Renal pelvis (tissue), 1 donor: ENCODE measurements at regions not wholly inside any gene's neighbourhood (a gene's known extent, or its start where the extent isn't known, plus 50 kb on each side); places are given as distances from the start of the nearest gene placed in this dataset.
"Not testable (repeated sequence)": the region's sequence is repeated elsewhere in the genome, so short reads cannot be mapped to it uniquely, and the experiment has no call there.

Experiments used
- DNase-seq: peaks from one replicate; pipeline ENCODE4 v3.0.0-alpha.2; 2013

DNA sequence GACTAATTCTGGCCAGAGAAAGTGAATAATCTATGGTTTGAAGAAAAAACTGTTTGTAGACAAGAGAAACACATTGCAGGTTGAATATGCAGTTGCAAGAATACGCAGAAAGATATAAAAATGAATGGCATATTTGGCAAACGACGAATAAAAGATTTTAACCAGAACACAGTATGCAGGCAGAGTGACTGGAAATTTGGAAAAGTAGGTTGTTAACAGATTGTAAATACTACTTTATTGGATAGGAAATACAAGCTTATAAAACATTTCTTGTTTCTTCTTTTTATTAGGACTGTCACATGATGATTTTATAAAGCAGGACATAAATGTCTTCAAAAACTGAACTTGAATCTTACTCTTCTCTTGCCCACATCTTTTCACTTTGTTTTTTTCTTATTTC lies 573.3 kb upstream of the PBX1 start:
- no peak for DNase-seq

DNA sequence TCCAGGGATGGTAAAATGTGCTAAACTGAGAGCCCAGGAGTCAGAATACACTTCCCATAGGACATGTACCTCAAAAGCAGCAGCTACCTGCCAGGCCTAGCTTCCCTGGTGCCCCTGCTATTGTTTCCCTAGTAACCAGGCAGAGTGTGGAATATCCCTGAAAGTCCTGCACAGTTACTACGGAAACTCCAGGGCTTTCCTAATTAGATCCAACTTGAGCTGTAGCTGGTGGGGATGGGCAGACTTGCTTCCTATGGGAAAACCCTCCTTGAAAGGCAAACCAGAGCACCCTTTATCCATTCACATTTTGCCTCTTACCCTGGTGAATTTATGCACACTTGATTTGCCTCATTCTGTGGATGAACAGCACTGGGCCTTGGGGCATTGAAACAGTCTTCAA lies 559.9 kb upstream of the PBX1 start:
- no peak for DNase-seq

DNA sequence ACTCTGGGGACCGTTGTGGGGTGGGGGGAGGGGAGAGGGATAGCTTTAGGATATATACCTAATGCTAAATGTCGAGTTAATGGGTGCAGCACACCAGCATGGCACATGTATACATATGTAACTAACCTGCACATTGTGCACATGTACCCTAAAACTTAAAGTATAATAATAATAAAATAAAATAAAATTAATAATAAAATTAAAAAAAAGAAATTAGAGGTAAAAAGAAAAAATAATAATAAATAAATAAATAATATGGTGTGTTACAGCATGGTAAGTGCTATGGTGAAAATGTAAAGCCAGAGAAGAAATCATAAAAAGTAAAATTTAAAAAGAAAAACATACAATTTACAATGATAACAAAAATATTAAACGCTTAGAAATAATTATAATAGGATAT lies 552.8 kb upstream of the PBX1 start:
- DNase-seq = not testable (repeated sequence)

DNA sequence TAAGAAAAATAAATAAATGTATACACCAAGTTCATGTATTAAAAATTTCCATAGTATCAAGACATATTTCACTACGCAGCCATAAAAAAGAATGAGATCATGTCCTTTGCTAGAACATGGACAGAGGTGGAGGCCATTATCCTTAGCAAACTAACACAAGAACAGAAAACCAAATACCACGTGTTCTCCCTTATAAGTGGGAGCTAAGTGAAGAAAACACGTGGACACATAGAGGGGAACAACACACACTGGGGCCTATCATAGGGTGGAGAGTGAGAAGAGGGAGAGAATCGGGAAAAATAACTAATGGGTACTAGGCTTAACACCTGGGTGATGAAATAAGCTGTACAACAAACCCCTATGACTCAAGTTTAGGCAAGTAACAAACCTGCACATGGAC lies 552.4 kb upstream of the PBX1 start:
- no peak for DNase-seq

DNA sequence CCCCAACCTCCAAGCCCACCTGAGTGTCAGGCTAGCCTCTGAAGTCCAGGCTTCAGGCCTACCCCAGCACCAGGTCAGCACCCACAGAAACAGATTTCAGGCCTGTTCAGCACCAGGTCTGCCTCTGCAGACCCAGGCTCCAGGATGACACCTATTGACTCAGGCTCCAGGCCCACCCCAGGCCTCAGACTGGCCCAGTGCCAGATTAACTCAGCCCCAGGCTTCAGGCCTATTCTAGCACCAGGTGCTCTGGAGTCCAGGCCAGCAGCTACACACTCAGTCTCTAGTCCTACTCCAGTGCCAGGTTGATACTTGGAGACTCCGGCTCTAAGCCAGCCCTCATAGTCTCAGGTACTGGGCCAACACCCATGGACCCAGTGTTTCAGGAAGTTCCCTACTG lies 541.7 kb upstream of the PBX1 start:
- DNase-seq = no peak

DNA sequence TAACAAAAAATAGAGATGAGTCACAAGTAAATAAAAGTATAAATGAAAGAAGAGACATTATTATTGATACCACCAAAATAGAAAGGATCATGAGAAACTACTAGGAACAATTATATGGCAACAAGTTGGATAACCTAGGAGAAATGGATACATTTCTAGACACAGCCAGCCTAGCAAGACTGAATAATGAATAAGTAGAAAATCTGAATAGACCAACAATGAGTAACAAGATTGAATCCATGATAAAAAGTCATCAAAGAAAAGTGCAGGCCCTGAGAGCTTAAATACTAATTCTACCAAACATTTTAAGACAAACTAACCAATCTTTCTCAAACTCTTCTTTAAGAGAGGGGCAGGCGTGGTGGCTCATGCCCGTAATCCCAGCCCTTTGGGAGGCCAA lies 538.6 kb upstream of the PBX1 start:
- DNase-seq = no peak

DNA sequence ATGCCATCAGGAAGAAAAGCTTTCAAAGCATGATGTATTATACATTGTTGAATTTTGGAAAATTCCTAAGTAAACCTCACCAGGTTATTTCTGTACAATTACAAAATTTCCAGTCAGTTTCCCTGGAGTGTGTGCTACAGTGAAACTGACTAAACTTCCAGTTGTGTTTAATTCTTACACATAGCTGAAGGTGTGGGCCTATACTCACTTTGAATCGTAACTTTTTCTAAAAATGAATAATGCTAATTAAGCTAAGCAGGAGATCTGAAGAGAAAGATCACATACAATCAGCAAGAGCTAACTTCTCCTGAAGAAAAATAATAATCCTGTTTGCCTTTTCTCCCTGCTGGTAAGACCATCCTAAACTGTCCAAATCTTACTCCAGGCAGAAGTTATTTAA lies 537.2 kb upstream of the PBX1 start:
- no peak for DNase-seq

DNA sequence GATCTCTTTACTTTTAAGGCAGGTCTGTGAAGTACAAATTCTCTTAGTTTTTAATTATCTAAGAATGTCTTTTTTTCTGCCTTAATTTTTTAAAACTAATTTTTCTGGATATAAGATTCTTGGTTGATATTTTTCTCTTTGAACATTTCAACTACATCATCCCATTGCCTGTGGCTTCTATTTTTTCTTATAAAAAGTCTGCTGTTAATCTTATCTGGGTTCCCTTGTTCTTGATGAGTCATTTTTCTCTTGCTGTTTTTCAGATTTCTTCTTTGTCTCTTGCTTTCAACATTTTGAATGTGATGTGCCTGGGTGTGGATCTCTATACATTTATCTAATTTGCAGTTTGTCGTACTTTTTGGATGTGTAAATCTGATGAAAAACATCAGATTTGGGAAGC lies 525.2 kb upstream of the PBX1 start:
- no peak for DNase-seq

DNA sequence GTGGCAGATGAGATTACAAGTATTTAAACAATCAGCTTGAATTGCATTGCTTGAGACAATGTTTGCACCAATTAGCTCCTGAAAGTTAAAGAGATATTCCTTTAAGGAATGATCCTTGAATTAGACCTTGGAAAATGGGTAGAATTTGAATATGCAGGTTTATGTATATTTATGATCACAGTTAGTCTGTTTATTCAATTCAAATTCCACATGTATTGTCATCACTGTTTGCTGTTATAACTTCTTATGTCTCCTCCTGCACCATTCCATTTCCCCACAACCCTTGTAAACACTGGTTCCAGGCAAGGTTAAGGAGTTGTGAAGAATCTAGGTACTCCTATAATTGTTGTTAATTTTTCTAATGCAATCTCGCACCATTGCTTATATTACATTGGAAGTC lies 518.2 kb upstream of the PBX1 start:
- no peak for DNase-seq

DNA sequence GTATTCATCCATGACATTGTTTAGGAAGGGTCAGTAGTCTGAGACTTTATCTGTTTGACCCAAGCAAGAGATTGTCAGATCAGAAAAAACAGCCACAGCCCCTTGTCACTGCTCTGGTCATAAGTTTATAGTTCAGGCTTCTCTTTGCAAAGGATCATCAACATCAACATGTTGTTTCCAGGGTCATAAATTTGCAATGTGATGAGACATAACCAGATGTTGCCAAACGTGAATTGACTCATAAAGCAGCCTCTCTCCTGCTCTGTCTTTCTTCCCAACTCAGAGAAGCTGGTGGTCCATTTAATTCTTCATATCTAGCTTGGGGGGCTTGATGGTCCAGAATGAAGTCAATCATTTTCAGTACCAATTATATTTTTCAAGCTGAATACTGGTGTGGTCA lies 507.2 kb upstream of the PBX1 start:
- no peak for DNase-seq

DNA sequence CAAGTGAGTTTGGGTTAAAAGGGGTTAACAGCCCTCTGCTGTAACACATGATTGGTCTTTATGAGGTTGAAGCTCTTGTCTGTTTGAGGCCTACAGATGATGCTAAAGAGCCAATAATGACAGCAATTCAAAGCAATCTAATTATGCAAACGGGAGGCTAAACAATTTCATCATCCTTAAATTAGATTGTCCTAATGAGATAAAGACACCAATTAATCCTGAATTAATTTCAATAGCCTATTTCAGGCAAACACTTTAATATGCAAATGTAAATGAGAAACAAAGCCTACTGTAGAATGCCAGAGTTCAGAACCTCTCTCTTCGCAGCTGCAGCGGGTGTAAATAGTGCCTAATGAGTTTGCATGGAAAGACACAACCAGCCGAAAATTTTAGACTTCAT lies 504.7 kb upstream of the PBX1 start:
- DNase-seq = no peak

DNA sequence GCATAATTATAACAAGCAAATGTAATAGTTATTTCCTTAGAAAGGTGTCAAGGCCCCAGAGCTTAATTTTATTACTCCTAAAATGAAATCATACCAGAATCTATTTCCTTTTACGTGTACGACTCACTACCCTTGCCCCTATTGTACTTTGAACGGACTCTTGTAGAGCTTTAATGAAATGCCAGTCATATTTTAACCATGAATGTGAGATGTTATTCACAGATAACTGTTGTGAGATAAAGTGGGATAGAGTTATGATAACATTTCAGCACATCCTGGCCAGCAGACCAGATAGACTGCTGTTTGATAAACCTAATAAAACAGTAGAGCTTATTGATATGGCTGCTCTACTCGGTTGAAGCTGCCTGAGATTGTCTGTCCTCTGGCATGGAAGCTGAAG lies 500.8 kb upstream of the PBX1 start:
- no peak for DNase-seq

DNA sequence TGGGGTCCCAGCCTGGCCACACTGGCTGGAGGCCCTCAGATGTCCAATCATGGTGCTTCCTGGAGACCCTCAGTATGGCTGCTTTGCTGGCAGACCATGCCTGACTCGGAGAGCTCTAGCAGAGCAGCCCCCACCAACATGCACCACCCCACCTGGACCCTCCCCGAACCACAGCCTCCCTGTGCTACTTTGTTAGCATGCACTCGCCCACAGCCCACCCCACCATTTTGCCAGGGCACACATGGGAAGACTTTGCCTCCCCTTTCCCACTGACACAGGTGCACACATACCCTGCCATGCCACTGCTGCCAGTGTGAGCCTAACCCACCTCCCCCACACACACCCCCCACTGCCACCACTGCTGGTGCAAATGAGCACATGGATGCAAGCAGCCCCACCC lies 497.5 kb upstream of the PBX1 start:
- DNase-seq = no peak

DNA sequence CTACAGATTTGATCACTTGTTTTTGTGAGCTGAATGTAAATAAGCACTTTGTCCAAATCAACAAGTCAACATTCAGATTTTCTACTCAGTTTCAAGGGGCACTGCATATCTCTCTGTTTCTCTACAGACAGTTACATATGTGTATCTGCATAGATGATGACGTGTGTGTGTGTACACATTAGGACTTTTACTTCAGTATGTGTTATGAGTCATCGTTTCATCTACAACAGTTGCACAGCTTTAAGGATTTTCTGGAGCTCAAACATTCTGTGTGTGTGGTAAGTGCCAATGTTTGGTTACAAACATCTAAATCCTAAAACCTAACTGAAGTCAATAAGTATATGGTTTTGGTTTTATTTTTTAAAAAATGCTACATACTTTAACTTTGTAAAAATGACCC lies 494.5 kb upstream of the PBX1 start:
- DNase-seq = no peak

DNA sequence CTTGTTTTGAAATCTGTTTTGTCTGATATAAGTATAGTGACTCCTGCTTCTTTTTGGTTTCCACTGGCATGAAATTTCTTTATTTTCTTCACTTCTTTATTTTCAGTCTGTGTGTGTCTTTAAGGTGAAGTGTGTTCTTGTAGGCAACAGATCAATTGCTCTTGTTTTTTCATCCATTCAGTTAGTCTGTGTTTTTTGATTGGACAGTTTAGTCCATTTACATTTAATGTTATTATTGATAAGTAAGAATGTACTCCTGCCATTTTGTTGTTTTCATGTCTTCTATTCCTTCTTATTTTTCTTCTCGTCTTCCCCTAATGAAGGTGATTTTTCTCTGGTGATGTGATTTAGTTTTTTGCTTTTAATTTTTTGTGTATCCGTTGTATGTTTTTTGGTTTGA lies 487.7 kb upstream of the PBX1 start:
- no peak for DNase-seq

GRCh38 chr1:164086832-164087231 lies 472.2 kb upstream of the PBX1 start:
- no peak for DNase-seq

- DNase-seq = no peak
These were observed 471.0 kb upstream of the PBX1 start for GRCh38 chr1:164087906-164088453.

DNA sequence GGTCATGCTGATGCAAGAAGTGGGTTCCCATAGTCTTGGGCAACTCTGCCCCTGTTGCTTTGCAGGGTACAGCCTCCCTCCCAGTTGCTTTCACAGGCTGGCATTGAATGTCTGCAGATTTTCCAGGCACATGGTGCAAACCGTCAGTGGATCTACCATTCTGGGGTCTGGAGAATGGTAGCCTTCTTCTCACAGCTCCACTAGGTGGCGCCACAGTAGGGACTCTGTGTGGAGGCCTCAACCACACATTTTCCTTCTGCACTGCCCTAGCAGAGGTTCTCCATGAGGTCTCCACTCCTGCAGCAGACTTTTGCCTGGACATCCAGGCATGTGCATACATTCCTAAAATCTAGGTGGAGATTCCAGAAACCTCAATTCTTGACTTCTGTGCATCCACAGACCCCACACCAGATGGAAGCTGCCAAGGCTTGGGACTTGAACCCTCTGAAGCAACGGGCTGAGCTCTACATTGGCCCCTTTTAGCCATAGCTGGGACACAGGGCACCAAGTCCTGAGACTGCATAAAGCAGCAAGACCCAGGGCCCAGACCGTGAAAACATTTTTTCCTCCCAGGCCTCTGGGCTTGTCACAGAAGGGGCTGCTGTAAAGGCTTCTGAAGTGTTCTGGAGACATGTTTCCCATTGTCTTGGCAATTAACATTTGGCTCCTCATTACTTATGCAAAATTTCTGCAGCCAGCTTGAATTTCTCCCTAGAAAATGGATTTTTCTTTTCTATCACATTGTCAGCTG lies 466.2 kb upstream of the PBX1 start:
- DNase-seq = no peak

- no peak for DNase-seq
These were observed 465.4 kb upstream of the PBX1 start for GRCh38 chr1:164093543-164093942.

GRCh38 chr1:164101802-164102201 lies 457.2 kb upstream of the PBX1 start:
- DNase-seq = no peak

DNA sequence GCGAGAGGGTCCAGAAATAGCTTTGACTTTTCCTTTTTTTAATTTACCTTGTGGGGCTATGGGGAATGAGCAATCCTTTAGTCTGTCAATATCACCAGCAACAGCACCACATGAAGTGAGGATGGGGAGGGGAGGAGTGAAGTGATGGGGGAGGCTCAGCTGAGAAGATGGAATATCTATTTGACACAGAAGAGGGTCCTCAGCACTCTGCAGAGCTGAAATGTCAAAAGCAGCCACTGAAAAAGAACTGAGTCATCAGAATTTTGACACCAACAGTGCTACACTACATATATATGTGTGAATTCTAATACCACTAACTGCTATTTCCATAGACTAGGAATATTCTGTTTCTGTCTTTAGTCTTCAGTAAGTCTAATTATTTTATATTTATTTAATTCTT lies 427.0 kb upstream of the PBX1 start:
- DNase-seq = no peak

DNA sequence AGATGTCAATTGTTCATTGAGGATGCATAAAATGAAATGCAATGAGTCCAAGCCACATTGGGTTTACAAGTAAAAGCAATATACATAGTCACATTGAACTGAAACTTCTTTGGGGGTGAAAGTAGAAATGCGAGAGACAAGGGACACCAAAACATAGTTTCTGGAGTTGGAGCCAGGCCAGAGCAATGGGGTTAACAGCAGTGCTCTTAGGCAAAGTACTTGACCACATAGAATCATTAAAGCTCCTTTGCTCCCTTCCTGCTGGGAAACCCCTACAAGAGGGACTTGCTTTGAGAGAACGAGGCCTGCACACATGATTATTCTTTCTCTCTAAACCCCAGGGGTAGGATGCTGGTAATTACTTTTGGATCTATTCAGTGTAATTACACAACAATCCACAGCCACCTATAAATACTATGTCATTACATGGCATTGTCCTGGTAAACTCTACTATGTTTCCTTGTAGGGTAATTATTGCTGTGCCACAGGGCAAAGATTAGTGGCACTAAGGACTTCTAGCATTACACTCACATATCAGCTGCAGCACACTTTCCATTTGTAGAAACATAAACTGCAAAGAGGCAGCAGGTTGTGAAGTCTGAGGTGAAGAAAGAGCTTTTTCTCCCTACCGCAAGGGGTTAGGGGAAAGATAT lies 421.6 kb upstream of the PBX1 start:
- DNase-seq = no peak

- no peak for DNase-seq
These were observed 417.2 kb upstream of the PBX1 start for GRCh38 chr1:164141797-164142196.

DNA sequence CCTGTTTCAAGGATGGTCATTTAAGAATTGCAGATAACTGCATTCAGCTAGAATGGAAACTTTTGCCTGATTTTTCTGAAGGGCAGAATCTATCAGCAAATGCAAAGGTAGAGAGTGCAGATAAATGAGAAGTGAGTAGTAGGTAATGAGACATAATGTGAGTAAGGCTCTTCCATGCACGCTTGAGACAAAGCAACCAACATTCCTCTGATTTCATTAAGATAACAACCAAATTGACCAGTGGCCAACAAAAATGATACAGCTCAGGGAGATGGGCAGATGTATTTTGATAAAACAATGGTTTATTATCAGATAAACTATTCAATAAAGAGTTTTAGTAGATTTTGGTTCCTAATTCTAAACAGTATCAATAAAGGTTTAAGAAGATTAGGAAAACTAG lies 404.4 kb upstream of the PBX1 start:
- DNase-seq = no peak
